GM18951 (cell line): ENCODE measurements at regions not wholly inside any gene's neighbourhood (a gene's known extent, or its start where the extent isn't known, plus 50 kb on each side); places are given as distances from the start of the nearest gene placed in this dataset.

Experiments
- POLR2A ChIP-seq: IDR thresholded peaks from 4 replicates; pipeline ENCODE4 v1.6.1; 2011; ENCODE audit warnings: mild to moderate bottlenecking; ENCODE audit not compliant: insufficient read length, insufficient read depth; ENCODE audit errors: extremely low read depth
- in situ Hi-C: fragments of 300-500 bp; cut with MboI; formaldehyde crosslinking; loops from one replicate; pipeline ENCODE4 v1.12.0; 2022; ENCODE audit warnings: low sequenced_read_pairs, mixed read lengths, inconsistent platforms; ENCODE audit not compliant: unreplicated experiment

GRCh38 chr5:5904113-5904512 lies 474.2 kb downstream of the MED10 start:
- no peak for TF ChIP-seq POLR2A

GRCh38 chr5:5902678-5903646 lies 475.4 kb downstream of the MED10 start:
- no peak for TF ChIP-seq POLR2A
- in situ Hi-C loops = no loop called here

More at GRCh38 chr5:5904113-5904512, 474.2 kb downstream of the MED10 start:
- in situ Hi-C loops = no loop called here

DNA sequence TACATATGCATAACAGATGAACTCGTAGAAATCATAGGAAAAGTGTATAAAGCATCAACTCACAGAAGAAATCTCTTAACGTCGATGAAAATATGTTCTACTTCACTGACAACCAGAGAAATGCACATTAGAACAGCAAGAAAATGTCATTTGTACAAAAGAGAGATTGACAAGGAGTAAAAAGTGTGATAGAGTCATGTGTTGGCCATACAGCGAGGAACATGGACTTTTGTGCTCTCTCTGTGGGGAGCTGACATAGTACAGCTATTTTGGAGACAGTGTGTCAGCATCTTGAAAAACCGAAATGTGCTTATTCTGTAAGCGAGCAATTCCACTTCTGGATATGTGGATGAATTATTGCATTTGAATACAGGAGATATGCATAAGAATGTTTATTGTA lies 477.9 kb downstream of the ICE1 start:
- in situ Hi-C loops = no loop called here
- TF ChIP-seq POLR2A = no peak

DNA sequence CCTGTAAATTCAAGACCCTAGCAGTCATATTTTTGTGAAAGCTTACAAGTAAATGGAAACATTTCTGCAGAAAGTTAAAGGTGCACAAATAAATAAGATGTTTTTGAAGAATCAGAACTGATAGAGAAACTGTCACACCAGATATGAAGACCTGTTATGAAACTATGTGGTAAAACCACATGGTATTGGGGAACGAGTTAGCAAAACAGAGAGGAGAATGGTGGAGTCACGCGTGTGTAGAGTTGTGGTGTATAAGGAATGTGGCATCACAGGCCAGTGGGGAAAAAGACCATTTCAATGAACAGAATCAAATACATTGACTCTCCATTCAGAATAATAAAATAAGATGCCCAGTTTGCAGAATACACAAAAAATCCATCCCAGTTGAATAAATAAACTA lies 477.2 kb downstream of the ICE1 start:
- in situ Hi-C loops = loop anchor here (25.0 kb wide), 1 partner anchor 412 kb away; no protein-coding TSS in a partner anchor
- TF ChIP-seq POLR2A = no peak

DNA sequence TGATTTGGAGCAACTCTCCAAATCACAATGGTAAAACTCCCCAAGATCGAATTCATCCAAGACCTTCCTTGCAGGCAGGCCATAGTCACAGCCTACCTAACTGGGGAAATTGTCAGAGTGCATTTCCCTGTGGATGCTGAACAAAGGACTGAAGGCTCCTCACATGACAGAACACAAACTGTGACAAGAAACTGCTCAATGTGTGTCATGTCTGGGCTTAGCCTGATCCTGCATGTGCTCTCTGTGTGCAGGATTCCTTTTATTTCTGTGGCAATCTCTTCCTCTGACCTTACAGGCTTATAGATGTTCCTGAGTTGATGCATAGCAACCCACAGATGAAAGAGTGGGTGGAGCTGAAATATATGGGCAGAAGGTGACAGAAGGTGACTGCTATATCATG lies 465.8 kb downstream of the ICE1 start:
- in situ Hi-C loops = loop anchor here (25.0 kb wide), 1 partner anchor 401 kb away; no protein-coding TSS in a partner anchor

GRCh38 chr5:5887833-5888232 lies 465.4 kb downstream of the ICE1 start:
- no peak for TF ChIP-seq POLR2A
- in situ Hi-C loops = loop anchor here (25.0 kb wide), 1 partner anchor 401 kb away; no protein-coding TSS in a partner anchor

More for the DNA sequence above, 465.8 kb downstream of the ICE1 start:
- no peak for TF ChIP-seq POLR2A

DNA sequence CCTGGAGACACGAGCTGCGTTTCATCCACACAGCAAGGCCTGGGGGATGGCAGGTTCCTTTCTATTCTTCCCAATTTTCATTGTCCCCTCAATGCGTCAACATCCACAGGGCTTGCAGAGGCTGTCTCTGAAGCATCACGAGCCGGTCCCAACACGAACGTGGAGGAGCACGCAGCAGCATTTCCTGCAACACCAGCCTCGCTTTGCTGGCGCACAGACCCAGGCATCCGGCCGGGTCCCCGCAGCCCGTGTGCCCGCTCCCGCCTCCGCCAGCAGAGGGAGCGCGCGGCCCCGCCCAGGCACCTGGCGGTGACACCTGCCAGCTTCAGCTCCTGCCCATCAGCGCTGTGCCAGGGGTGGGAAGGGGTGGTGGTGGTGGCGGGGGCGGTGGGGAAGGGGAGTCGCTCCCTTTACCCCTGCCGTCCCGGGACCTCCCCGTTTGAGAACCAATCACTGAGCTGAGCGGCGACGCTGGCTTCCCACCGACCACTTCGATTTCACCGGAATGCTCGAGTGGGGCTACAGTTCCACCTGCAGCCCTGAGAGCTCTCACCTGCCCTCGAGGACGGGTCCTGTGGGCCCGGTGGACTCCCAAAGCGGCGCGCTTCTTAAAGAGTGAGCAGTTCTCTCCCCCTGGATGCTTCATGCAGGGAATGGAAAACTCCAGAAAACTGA lies 464.5 kb downstream of the ICE1 start:
- no peak for TF ChIP-seq POLR2A
- in situ Hi-C loops = loop anchor here (25.0 kb wide), 1 partner anchor 400 kb away; no protein-coding TSS in a partner anchor

DNA sequence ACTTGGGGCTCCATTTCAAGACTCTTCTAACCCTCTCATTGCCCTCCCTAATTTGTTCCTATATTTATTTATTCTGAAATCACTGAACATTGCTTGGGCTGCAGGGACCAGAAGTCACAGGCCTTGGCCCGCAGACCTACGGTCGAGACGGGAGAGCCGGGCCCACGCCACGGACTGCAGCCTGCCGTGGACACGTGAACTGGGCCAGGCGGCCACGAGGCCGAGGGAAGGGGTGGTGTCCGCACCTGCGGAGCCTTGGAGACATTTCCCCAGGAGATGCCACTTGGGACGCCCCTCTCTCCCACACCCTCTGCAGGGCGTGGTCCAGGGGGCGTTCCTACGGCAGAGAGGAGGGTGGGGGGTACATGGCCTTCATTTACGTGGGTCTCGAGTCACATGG lies 463.9 kb downstream of the ICE1 start:
- no peak for TF ChIP-seq POLR2A
- in situ Hi-C loops = loop anchor here (25.0 kb wide), 1 partner anchor 399 kb away; no protein-coding TSS in a partner anchor

DNA sequence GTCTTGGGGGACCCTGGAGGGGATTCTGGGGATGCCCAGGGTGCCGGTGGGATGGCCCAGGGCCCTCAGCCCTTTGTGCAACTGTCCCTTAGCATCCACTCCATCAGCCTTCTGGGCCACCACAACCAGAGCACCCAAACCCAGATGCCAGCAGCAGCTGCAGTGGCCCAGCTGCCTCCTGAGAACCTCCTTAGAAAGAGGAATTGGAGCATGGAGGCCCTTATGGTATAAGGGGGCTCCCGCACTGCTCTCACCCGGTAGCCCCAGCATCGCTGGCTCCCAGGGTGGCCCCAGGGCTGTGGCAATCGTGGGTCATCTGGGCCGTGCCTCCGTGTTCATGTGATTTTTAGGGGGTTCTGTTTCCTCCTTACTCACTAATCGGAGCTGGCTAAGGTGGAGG lies 463.3 kb downstream of the ICE1 start:
- TF ChIP-seq POLR2A = no peak
- in situ Hi-C loops = loop anchor here (25.0 kb wide), 1 partner anchor 398 kb away; no protein-coding TSS in a partner anchor

DNA sequence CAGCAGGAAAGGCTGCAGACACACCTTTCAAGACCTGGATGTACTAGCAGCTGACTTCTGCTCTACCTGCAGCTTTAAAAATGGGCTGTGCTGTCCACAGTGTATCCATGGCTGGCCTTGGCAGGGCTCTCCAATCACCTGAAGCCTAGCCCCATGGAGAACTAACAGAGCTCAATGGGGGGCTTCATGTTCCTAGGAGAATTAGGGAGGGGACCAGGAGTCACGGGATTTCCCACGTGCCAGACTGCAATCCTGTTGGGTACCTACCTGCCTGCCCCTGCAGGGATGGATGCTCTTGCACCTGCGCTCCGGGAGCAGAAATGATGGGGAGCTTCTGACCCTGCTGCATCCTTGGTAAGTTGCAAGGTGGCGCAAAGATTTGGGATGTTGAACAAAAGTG lies 462.1 kb downstream of the ICE1 start:
- in situ Hi-C loops = loop anchor here (25.0 kb wide), 1 partner anchor 397 kb away; no protein-coding TSS in a partner anchor
- no peak for TF ChIP-seq POLR2A

GRCh38 chr5:5883562-5883961 lies 461.1 kb downstream of the ICE1 start:
- in situ Hi-C loops = loop anchor here (25.0 kb wide), 1 partner anchor 396 kb away; no protein-coding TSS in a partner anchor

DNA sequence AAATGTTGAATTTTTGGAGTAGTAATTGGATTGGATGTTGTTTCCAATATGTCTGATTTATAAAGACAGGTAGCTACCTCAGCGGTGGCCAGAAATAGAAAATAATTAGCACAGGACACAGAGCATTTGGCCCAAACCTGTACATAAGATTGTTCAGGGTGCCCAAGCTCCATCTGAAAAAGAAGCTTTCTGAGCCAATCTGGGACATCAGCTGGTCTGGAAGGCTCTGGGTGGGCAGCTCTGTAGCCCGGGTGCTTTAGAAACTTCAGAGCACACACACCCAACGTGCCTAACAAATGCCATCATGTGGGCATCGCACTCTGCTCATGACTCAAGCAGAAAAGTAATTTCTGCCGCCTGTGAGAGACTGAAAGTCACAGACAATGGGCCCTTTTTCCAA lies 460.7 kb downstream of the ICE1 start:
- in situ Hi-C loops = loop anchor here (25.0 kb wide), 1 partner anchor 396 kb away; no protein-coding TSS in a partner anchor
- no peak for TF ChIP-seq POLR2A

More at GRCh38 chr5:5883562-5883961, 461.1 kb downstream of the ICE1 start:
- TF ChIP-seq POLR2A = no peak

GRCh38 chr5:5882706-5883105 lies 460.2 kb downstream of the ICE1 start:
- TF ChIP-seq POLR2A = no peak

More at GRCh38 chr5:5882706-5883105, 460.2 kb downstream of the ICE1 start:
- in situ Hi-C loops = loop anchor here (25.0 kb wide), 1 partner anchor 395 kb away; no protein-coding TSS in a partner anchor
